Activated T-cell treated with anti-CD3 and anti-CD28 coated beads, Interleukin-2, amount 50 U/mL, for 72 hours (primary cell): ENCODE measurements at regions not wholly inside any gene's neighbourhood (a gene's known extent, or its start where the extent isn't known, plus 50 kb on each side); places are given as distances from the start of the nearest gene placed in this dataset.

Source experiments
- ATAC-seq, 2 donors: fragments of 150-1000 bp; cut with Tn5 transposase; replicated peaks in 1 of 2; 2 replicates each; pipeline ENCODE4 v1.10.0; 2021; ENCODE audit warnings: moderate library complexity in 2 of 2, mild to moderate bottlenecking in 1 of 2
- DNase-seq, 2 donors: peaks; one replicate each; pipeline ENCODE4 v3.0.0; 2021 to 2022; ENCODE audit warnings: mixed read lengths in 1 of 2
- H3K27ac Mint-ChIP-seq: one replicate; pipeline ENCODE4 v1.8.0; 2022; ENCODE audit warnings: mild to moderate bottlenecking, moderate library complexity, mixed read lengths
- H3K27me3 Mint-ChIP-seq: one replicate; pipeline ENCODE4 v1.8.0; 2022; ENCODE audit warnings: low read depth, mixed read lengths
- H3K36me3 Mint-ChIP-seq, 2 donors: one replicate each; pipeline ENCODE4 v1.8.0; 2022; ENCODE audit warnings: mixed read lengths in 2 of 2, mild to moderate bottlenecking in 1 of 2; ENCODE audit not compliant: insufficient read depth in 2 of 2
- H3K4me1 Mint-ChIP-seq: one replicate; pipeline ENCODE4 v1.8.0; 2022; ENCODE audit warnings: low read depth, mixed read lengths
- H3K4me3 Mint-ChIP-seq, 2 donors: one replicate each; pipeline ENCODE4 v1.8.0; 2022; ENCODE audit warnings: mild to moderate bottlenecking in 2 of 2, mixed read lengths in 2 of 2, moderate library complexity in 2 of 2
- H3K9me3 Mint-ChIP-seq, 2 donors: one replicate each; pipeline ENCODE4 v1.8.0; 2022; ENCODE audit warnings: mixed read lengths in 2 of 2

DNA sequence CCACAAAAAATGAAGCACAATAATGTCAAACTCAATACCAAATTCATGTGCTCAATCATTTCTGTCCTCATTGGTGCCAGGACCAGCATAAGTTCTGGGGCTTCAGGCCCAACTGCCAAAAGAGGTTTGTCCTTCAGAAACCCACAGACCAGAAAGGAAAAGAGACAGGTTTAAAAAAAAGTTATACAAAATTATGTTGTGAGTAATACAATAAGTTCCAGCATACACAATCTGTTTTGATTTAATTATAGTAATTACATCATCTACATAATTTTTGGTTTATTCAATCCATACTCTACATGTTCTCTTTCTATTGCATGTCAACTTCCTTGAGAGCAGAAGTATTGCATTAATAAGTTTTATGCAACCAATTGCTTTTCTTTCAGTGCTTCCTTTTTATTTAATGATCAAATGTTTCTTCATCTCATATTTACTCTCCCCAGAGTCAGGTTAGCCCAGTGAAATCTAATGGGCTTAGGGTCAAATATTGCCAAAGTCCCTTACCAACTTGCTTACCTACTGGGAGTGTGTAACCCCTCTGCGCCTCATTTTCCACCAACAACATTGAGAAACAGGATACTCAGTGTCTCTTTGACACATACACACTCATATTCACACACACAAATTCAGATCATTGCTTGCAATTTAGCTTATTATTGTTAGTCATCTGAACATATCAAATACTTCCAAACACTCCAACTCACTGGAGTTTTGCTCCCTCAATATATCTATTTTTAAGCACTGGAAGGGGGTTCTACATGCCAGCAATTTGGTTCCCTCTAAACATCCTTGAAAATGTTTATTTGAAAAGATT, 424.4 kb upstream of the MARCKS start:
- no peaks in the 10 kb centered on the region for H3K4me1 Mint-ChIP-seq
- H3K36me3 Mint-ChIP-seq, result no peaks in the 10 kb centered on the region
- H3K27ac Mint-ChIP-seq, result no peak overlapping the region
- H3K27me3 Mint-ChIP-seq, result no peaks in the 10 kb centered on the region
- no peak for DNase-seq
- H3K9me3 Mint-ChIP-seq, result no peaks in the 10 kb centered on the region
- no peak overlapping the region for H3K4me3 Mint-ChIP-seq
- ATAC-seq, result no peak

DNA sequence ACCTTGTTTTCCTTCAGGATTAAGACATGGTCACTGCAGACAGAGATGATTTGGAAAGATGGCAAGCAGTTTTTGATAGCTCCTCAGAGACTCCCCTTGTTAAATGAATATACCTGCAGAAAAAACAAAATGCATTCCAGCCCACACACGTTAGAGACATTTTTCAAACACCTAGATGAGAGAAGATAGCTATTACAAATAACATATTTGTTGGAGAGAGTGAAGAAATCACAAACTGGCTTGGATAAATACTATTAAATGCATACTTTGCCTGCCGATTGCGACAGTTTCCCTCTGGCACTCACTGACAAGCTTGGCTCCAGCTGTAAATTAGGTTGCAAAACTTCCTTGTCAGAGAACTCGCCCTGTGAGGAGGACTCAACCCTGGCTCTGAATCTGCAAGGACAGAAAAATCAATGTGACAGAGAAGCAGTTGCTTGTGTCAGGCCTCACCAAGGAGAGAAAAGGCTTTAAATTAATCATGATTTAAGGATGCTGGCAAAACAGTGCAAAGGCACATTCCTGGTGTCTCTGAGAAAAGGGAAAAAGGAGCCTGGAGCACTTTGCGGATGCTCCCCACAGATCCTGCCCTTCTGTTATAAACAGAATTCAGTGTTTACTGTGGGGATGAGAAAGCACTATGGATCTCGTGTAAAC, 423.7 kb upstream of the MARCKS start:
- no peak overlapping the region for H3K27ac Mint-ChIP-seq
- H3K36me3 Mint-ChIP-seq, result no peaks in the 10 kb centered on the region
- no peak for ATAC-seq
- H3K27me3 Mint-ChIP-seq, result no peaks in the 10 kb centered on the region
- H3K4me1 Mint-ChIP-seq, result no peaks in the 10 kb centered on the region
- H3K9me3 Mint-ChIP-seq, result no peaks in the 10 kb centered on the region
- H3K4me3 Mint-ChIP-seq, result no peak overlapping the region
- DNase-seq, result no peak

DNA sequence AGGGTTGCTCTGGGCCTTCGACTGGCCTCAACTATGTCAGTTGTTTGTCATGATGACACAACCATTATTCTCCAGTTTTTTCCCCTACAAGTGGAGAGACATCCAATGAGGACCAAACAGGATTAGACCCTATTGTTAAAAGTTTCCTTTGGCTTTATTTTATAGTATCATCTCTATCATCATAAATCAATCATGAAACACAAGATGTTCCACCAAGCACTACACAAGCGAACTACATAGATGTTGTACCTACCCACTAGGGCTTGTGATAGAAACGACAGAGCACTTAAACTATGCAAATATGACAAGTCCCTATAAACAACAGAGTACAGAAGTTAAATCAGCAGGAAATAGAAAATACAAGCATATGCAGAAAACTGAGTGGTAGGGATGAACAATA, 422.5 kb upstream of the MARCKS start:
- ATAC-seq, result no peak
- no peaks in the 10 kb centered on the region for H3K27me3 Mint-ChIP-seq
- no peaks in the 10 kb centered on the region for H3K9me3 Mint-ChIP-seq
- H3K27ac Mint-ChIP-seq, result no peak overlapping the region
- no peaks in the 10 kb centered on the region for H3K36me3 Mint-ChIP-seq
- no peaks in the 10 kb centered on the region for H3K4me1 Mint-ChIP-seq
- H3K4me3 Mint-ChIP-seq, result no peak overlapping the region
- DNase-seq, result no peak

DNA sequence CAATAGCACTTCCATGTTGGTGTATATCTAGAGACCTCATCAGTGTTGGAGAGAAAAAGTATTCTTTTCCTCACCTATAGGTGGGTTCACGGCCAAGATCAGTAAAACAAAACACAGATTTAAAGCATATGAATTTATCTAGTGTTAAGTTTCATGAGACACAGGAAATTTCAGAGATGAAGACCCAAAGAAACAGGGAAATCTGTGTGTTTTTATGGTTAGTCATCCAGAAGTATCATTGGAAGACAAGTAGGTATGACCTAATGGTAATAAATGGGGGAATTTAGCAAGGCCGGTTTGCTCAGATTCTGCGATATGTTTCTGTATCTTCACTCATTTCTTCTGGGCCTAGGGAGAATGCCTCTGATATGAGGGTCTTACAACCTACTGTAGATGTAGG, 419.6 kb upstream of the MARCKS start:
- Mint-ChIP-seq H3K27ac (no peak overlapping the region), H3K36me3 (no peaks in the 10 kb centered on the region), H3K4me3 (no peak overlapping the region), H3K27me3 (no peaks in the 10 kb centered on the region), H3K9me3 (no peaks in the 10 kb centered on the region), H3K4me1 (no peaks in the 10 kb centered on the region)
- DNase-seq (no peak), ATAC-seq (no peak)

DNA sequence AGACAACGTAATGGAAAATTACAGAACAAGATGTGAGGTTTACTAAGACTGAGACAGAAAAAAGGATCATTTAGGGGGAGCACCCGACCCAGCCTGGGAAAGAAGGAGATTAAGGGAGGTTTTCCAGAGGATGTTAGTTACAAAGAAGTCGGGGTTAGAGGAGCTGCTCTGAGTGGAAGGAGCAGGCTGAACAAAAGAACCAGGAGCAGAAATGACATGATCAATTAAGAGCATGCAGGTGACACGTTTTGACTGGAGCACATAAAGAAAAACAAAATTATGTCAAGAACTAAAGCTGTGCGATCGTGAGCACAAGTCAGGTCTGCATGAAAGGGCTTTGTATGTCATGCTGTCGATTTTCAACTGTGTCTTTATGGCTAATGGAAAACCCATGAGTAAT, 417.3 kb upstream of the MARCKS start:
- H3K27ac Mint-ChIP-seq, result no peak overlapping the region
- H3K4me3 Mint-ChIP-seq, result no peak overlapping the region
- no peak for ATAC-seq

DNA sequence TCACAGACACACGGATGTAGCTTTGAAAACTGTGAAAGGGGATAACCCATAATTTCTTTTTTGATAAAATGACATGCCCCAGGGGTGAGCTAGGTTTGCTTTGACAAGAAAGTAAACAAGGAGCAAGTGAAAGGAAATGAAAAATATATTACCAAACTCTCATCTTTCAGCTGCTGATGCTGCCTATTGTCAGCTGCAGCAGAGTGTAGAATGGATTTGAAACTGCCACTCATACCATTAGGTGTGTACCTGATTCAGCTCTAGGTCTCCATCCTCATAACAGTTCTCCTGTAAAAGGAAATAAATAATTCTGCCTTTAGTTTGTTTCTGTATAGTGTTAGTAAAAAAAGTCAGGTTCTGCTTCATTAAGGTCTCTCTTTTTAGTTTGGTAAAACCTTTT, 415.1 kb upstream of the MARCKS start:
- no peaks in the 10 kb centered on the region for H3K36me3 Mint-ChIP-seq
- H3K27me3 Mint-ChIP-seq, result no peaks in the 10 kb centered on the region
- H3K27ac Mint-ChIP-seq, result no peak overlapping the region
- H3K4me1 Mint-ChIP-seq, result no peaks in the 10 kb centered on the region
- ATAC-seq, result no peak
- DNase-seq, result no peak
- H3K4me3 Mint-ChIP-seq, result no peak overlapping the region
- H3K9me3 Mint-ChIP-seq, result no peaks in the 10 kb centered on the region

More for the DNA sequence above, 417.3 kb upstream of the MARCKS start:
- DNase-seq, result no peak
- Mint-ChIP-seq H3K36me3 (no peaks in the 10 kb centered on the region), H3K4me1 (no peaks in the 10 kb centered on the region), H3K27me3 (no peaks in the 10 kb centered on the region), H3K9me3 (no peaks in the 10 kb centered on the region)

DNA sequence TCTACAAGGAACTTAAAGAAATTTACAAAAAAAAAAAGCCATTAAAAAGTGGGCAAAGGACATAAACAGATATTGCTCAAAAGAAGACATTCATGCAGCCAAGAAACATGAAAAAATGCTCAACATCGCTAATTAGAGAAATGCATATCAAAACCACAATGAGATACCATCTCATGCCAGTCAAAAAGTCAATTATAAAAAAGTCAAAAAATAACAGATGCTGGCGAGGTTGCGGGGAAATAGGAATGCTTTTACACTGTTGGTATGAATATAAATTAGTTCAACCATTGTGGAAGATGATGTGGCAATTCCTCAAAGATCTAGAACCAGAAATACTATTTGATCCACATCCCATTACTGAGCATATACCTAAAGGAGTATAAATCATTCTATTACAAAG, 411.9 kb upstream of the MARCKS start:
- Mint-ChIP-seq H3K9me3 (no peaks in the 10 kb centered on the region), H3K4me3 (no peak overlapping the region), H3K27ac (no peak overlapping the region), H3K27me3 (no peaks in the 10 kb centered on the region), H3K36me3 (no peaks in the 10 kb centered on the region), H3K4me1 (no peaks in the 10 kb centered on the region)
- ATAC-seq, result no peak
- no peak for DNase-seq

DNA sequence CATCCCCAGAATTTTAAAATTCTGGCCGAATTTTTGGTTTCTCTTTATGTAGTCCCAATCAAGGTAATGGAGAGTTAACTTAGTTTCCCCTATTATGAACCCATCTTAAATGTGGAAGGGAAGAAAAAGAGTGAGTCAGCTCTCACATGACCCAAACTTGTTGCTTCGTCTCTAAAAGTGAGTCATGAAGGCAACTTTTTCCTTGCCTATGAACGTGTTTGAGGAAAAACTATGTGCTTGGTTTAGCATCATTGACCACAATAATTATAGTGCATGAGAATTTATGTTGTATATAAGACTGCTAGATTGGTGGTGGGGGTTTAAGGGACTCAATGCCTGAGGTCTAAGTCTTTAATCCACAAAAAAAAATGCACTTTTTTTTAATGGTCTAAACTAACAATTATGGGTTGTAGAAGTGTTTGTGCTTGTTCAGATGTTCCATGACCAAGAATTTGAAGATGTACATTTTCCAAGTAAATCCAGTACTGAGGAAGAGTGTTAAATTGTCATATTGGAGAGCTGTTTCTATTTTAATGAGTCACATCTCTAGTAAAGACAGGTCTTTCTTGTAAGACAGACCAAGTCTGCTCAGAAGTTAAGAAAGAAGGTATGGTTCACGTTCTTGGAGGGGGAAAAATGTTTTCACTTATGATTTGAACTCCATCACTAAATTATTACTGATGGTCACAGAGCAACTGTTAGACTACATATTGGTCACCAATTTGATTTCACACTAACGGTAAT, 409.9 kb upstream of the MARCKS start:
- Mint-ChIP-seq H3K27ac (no peak overlapping the region), H3K4me3 (no peak overlapping the region), H3K27me3 (no peaks in the 10 kb centered on the region), H3K9me3 (no peaks in the 10 kb centered on the region), H3K36me3 (no peaks in the 10 kb centered on the region), H3K4me1 (no peaks in the 10 kb centered on the region)
- ATAC-seq (no peak), DNase-seq (no peak)

DNA sequence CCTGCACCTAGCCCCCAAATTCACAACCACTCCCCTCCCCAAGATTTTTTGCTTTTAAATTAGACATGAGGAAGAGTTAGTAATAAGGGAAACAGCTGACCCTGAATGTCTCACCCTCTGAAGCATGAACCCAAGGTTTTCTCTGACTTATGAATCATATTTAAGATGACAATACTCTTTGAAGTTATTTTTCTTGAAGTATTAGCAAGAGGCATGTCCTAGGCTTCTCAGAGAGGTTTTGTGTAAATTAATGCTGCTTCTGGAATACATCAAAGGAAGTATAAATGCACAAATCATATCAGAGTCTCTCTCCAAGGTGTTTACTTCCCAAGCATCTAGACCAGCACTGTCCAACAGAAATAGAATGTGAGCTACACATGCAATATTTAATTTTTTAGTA, 408.1 kb upstream of the MARCKS start:
- Mint-ChIP-seq H3K4me3 (no peak overlapping the region), H3K4me1 (no peaks in the 10 kb centered on the region), H3K9me3 (no peaks in the 10 kb centered on the region), H3K27me3 (peaks cover 2% of the 10 kb centered on the region), H3K27ac (no peak overlapping the region), H3K36me3 (no peaks in the 10 kb centered on the region)
- no peak for DNase-seq
- ATAC-seq, result no peak

DNA sequence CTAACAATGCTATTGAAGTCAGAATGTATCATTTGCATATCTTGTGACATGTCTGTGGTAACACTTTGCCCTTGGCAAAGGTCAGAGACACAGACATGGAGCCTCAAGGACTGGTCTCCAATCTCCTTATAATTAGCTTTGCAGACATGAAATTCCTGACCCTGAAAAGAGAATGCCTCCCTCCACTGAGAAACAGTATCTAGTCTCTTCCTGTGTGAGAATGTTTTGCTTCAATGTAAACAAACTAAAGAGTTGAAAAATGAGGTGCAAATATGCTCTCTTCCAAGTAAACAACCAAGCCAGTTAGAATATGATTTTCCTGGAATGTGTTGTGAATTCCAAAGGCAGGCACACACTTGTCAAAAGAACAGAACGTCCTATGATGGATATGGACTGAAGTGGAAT, 407.1 kb upstream of the MARCKS start:
- Mint-ChIP-seq H3K27ac (no peak overlapping the region), H3K9me3 (no peaks in the 10 kb centered on the region), H3K36me3 (no peaks in the 10 kb centered on the region), H3K4me1 (no peaks in the 10 kb centered on the region), H3K4me3 (no peak overlapping the region), H3K27me3 (peaks cover 6% of the 10 kb centered on the region)
- ATAC-seq, result no peak
- DNase-seq, result no peak

DNA sequence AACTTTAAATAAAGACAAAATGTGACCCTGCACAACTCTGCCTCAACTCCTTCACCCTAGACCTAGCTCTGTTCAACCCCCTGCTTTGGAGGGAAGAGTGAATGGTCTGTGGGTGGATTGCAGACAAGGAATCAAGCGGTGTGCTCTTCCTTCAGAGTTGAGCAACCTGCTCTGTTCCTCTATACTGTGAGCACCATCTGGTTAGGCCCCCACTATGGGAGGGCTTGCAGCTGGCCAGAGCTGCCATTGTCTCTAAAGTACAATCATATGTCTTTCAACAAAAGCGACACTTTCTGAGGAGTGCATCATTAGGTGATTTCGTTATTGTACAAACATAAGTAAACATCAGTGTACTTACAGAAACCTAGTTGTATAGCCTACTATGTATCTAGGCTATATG, 406.1 kb upstream of the MARCKS start:
- H3K27ac Mint-ChIP-seq, result no peak overlapping the region
- no peaks in the 10 kb centered on the region for H3K36me3 Mint-ChIP-seq
- no peaks in the 10 kb centered on the region for H3K4me1 Mint-ChIP-seq
- no peak for DNase-seq
- H3K9me3 Mint-ChIP-seq, result no peaks in the 10 kb centered on the region
- ATAC-seq, result no peak
- H3K27me3 Mint-ChIP-seq, result peaks cover 6% of the 10 kb centered on the region
- no peak overlapping the region for H3K4me3 Mint-ChIP-seq

DNA sequence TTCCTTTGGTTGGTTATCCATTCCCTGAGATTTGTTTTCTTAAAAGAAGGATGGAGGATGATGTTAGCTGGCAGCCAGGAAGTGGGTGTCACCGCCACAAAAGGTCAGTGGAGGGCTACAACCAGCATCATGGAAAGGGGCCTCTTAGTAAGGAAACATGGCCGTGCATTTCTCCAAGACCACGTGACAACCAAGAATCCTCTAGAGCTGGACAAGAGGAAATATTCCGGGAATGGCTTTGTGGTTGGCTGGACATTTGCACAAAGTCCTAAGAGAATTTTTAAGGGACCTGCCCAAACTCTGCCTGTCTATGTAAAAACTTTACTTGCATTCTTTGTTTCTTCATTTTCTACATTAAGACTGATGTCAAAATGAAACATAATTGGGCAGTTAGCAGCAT, 399.9 kb upstream of the MARCKS start:
- no peak overlapping the region for H3K27ac Mint-ChIP-seq
- H3K4me3 Mint-ChIP-seq, result no peak overlapping the region
- peaks cover 6% of the 10 kb centered on the region for H3K27me3 Mint-ChIP-seq
- ATAC-seq (no peak), DNase-seq (no peak)
- no peaks in the 10 kb centered on the region for H3K36me3 Mint-ChIP-seq
- H3K9me3 Mint-ChIP-seq, result no peaks in the 10 kb centered on the region
- no peaks in the 10 kb centered on the region for H3K4me1 Mint-ChIP-seq

DNA sequence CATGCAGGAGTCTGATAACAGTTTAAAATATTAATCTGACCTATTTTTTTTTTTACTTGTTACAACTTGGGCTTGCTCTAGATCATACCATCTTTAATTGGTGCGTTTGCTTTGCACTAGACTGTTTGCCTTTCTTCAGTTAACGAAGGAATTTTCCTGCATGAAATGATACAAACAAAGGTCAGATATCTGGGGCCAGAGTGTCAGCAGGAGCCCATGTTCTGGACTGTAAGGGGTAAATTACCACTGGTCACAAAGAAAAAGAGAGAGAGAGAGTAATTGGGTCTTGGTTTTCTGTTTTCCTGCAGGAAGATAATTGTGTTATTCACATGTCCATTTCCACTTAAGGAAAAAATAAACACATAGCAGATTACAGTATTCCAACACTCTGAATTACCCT, 399.4 kb upstream of the MARCKS start:
- Mint-ChIP-seq H3K27me3 (peaks cover 6% of the 10 kb centered on the region), H3K36me3 (no peaks in the 10 kb centered on the region), H3K27ac (no peak overlapping the region), H3K4me1 (no peaks in the 10 kb centered on the region), H3K9me3 (no peaks in the 10 kb centered on the region), H3K4me3 (no peak overlapping the region)
- DNase-seq (no peak), ATAC-seq (no peak)
